Cardiac fibroblast (primary cell): ENCODE measurements at regions not wholly inside any gene's neighbourhood (a gene's known extent, or its start where the extent isn't known, plus 50 kb on each side); places are given as distances from the start of the nearest gene placed in this dataset.

Experiments
- DNase-seq, 2 donors: peaks; one replicate each; pipeline versions ENCODE4 v3.0.0 to v3.0.0-alpha.2; 2010; ENCODE audit warnings: low read depth in 2 of 2
- H3K4me3 ChIP-seq, 2 donors: replicated peaks in 1 of 2; 1 replicate in 1 of 2; 2 replicates in 1 of 2; pipeline ENCODE4 v1.5.1; 2011; ENCODE audit warnings: low read depth in 2 of 2, low read length in 2 of 2, mild to moderate bottlenecking in 2 of 2, moderate library complexity in 1 of 2
- TF ChIP-seq, protein P1 (sequence below): IDR thresholded peaks from one replicate; pipeline ENCODE4 v1.5.1; 2011; ENCODE audit warnings: low read depth, mild to moderate bottlenecking, low read length, inconsistent platforms

DNA sequence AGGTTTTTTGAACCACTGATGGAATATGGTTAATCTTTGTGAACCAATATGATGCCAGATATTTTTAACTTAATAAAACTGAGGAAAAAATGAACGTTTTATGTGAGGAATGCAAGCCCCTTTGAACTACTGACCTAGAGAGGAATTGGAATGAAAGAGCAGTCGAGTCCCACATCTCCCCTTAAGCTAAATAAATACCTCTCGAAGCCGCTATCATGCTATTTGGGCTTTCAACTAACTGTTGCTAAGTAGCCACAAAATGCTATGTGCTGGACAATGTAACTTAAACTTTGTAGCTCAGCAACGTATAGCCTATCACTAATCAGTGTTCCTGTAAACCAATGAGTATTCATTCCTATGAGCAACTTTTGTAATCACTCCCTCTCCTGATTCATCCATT, 1037.2 kb downstream of the SQOR start:
- H3K4me3 ChIP-seq, result no peak overlapping the region
- no peak for DNase-seq
- TF ChIP-seq, protein P1, sequence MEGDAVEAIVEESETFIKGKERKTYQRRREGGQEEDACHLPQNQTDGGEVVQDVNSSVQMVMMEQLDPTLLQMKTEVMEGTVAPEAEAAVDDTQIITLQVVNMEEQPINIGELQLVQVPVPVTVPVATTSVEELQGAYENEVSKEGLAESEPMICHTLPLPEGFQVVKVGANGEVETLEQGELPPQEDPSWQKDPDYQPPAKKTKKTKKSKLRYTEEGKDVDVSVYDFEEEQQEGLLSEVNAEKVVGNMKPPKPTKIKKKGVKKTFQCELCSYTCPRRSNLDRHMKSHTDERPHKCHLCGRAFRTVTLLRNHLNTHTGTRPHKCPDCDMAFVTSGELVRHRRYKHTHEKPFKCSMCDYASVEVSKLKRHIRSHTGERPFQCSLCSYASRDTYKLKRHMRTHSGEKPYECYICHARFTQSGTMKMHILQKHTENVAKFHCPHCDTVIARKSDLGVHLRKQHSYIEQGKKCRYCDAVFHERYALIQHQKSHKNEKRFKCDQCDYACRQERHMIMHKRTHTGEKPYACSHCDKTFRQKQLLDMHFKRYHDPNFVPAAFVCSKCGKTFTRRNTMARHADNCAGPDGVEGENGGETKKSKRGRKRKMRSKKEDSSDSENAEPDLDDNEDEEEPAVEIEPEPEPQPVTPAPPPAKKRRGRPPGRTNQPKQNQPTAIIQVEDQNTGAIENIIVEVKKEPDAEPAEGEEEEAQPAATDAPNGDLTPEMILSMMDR, result no peak

DNA sequence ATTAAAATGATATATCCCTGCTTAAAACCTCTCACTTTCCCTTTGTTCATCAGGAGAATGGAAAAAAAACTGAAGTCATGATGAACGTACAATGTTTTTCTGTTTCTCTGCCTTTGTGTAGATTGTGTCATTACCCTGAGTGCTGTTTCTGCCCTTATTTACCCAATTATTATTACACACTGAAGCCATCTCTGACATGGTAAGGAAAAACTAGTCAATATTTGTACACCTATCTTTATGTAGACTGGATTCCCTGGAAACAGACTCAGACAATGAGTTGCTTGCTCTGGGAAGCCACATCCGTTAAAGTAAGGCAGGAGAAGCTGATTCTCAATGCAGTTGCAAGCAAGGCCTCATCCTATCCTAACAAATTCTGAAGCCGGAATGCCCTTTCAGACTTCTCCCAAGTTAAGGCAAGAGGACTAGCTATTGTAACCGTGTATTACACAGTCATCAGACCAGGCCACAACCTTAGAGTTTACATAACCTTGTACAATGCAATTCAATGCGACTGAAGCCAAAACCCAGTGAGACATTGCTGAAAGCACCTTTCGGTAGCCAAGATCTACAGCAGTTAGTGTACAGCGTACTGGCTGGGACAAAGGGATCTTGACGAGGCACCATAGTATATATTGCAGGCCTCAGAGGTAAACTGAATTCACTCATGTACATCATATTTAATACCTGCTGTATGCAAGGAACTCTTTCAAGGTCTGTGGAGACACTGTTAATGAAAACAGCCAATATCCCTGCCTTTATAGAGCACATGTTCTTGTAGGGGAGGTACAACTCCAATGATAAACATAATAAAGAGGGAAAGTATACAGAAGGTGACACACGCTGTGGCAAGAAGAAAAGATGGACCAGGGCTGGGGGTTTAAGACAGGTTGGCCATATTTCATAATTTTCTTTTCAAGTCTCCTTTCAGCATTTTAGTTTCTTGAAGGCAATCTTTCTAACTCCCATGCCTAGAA, 1040.8 kb upstream of the SEMA6D start:
- H3K4me3 ChIP-seq, result no peak overlapping the region
- no peak for DNase-seq
- TF ChIP-seq, protein P1, result no peak

DNA sequence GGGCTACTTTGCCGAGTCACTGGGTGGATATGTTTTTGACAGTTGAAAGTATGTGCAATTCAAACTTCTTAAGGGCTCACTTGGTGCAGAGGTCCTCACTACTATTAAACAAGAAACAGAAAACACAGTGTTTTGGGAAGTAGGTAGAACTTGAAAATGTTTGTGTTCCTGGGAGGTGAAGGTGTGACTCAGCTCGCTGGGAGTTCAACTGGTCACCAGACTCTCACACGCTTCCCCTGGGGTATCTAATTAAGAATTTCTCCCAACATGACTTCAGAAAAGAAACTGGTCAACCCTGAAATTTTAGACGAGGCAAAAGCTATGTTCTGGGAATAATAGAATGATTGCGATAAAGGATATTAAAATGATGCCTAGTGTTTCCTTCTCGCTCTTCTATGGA, 1039.8 kb upstream of the SEMA6D start:
- H3K4me3 ChIP-seq, result no peak overlapping the region
- TF ChIP-seq, protein P1, result no peak
- no peak for DNase-seq

DNA sequence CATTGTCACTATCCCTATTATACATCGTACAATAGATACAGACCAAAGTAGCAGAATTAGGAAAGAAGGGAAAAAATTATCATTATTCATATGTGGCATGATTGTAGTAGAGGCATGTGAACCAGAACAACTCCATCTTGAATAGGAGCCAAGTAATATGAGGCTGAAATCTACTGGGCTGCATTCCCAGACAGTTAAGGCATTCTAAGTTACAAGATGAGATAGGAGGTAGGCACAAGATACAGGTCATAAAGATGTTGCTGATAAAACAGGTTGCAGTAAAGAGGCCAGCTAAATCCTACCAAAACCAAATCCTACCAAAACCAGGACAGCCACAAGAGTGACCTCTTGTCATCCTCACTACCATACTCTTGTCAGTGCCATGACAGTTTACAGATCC, 1035.4 kb upstream of the SEMA6D start:
- DNase-seq, result no peak
- H3K4me3 ChIP-seq, result no peak overlapping the region
- TF ChIP-seq, protein P1, result no peak

DNA sequence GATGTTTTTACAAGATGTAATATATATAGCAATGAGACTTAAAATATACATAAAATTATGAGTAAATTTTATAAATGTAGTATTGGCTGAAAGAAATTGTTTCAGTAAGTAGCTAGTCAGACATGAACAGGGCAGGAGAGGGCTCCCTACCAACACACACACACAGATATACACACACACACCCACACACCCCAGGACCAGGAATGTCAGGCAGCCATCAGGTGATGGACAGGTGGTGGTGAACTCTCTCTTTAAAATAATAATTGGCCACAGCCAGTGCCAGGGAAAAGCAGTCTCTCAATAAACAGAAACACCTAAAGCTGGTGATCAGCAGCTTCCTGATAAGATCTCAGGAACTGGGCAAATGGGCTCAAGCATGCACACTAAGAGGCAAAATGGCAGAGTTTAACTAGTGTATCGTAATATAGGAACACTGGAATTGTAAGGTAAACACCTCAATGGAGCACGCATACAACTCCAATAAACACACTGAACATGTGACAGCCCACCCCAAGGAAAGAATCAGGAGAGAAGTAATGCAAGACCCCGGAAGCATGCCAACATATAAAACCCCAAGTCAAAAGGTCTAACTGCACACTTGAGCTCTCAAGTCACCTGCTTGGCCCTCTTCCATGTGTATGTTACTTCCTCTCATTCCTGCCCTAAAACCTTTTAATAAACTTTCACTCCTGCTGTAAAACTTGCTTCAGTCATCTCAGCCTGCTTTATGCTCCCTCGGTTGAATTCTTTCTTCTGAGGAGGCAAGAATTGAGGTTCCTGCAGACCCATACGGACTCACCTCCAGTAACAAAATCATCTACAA, 1034.1 kb upstream of the SEMA6D start:
- no peak overlapping the region for H3K4me3 ChIP-seq
- no peak for DNase-seq
- TF ChIP-seq, protein P1, result no peak

DNA sequence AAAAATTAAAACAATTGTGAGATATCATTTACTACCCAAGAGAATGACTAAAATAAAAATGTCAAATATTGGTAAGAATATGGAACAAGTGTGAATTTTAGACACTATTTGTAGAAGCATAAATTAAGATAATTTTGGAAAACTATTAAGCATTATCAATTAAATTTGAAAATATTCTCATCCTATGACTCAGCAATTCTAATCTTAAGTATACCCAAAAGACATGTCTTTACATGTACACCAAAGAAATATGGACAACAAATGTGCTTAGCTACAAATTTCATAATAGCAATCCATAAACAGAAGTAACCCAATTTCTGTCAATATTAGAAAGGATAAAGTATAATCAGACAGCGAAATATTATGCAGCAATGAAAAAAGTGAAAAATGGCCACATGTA, 1032.2 kb upstream of the SEMA6D start:
- no peak overlapping the region for H3K4me3 ChIP-seq
- TF ChIP-seq, protein P1, result no peak
- no peak for DNase-seq
